Bronchial epithelial cell (primary cell): ENCODE measurements at regions not wholly inside any gene's neighbourhood (a gene's known extent, or its start where the extent isn't known, plus 50 kb on each side); places are given as distances from the start of the nearest gene placed in this dataset.

Experiments
- DNase-seq: peaks from one replicate; pipeline ENCODE4 v3.0.0-alpha.2; 2010; ENCODE audit warnings: low read depth
- FAIRE-seq: peaks from 2 replicates; lab custom pipeline; 2011; peaks lifted over from hg19 to GRCh38; lab: Jason Lieb, UNC
- H3K27me3 ChIP-seq: 2 replicates; pipeline ENCODE4 v1.5.1; 2011; ENCODE audit warnings: low read length; ENCODE audit not compliant: control insufficient read depth, insufficient read depth
- H3K36me3 ChIP-seq: 2 replicates; pipeline ENCODE4 v1.5.1; 2011; ENCODE audit warnings: low read length; ENCODE audit not compliant: control insufficient read depth, insufficient read depth
- H3K4me3 ChIP-seq: 2 replicates; pipeline ENCODE4 v1.5.1; 2011; ENCODE audit warnings: mild to moderate bottlenecking, low read depth, low read length, control low read depth
- CTCF ChIP-seq: IDR thresholded peaks from 2 replicates; pipeline ENCODE4 v1.5.1; 2011; ENCODE audit warnings: mild to moderate bottlenecking, moderate library complexity, low read length, control low read depth, inconsistent platforms; ENCODE audit not compliant: insufficient read depth, severe bottlenecking

GRCh38 chr4:141840299-141840986, 204.1 kb downstream of the IL15 start:
- FAIRE-seq, result no peak
- DNase-seq, result no peak
- H3K36me3 ChIP-seq, result no peaks in the 10 kb centered on the region
- TF ChIP-seq CTCF, result no peak
- no peaks in the 10 kb centered on the region for H3K27me3 ChIP-seq
- no peak overlapping the region for H3K4me3 ChIP-seq

- Histone ChIP-seq H3K4me3 (no peak overlapping the region), H3K36me3 (no peaks in the 10 kb centered on the region), H3K27me3 (no peaks in the 10 kb centered on the region)
- DNase-seq (no peak), FAIRE-seq (no peak)
- no peak for TF ChIP-seq CTCF
Observed at GRCh38 chr4:141843136-141843535, 206.8 kb downstream of the IL15 start.

GRCh38 chr4:141845901-141846300, 209.5 kb downstream of the IL15 start:
- no peak for FAIRE-seq

GRCh38 chr4:141849367-141849766, 213.0 kb downstream of the IL15 start:
- Histone ChIP-seq H3K27me3 (no peaks in the 10 kb centered on the region), H3K4me3 (no peak overlapping the region), H3K36me3 (no peaks in the 10 kb centered on the region)
- no peak for DNase-seq
- FAIRE-seq, result no peak
- TF ChIP-seq CTCF, result no peak

More at GRCh38 chr4:141845901-141846300, 209.5 kb downstream of the IL15 start:
- H3K36me3 ChIP-seq, result no peaks in the 10 kb centered on the region
- no peaks in the 10 kb centered on the region for H3K27me3 ChIP-seq
- no peak for TF ChIP-seq CTCF
- H3K4me3 ChIP-seq, result no peak overlapping the region
- DNase-seq, result peak; percentile 49

GRCh38 chr4:141849778-141850177, 213.4 kb downstream of the IL15 start:
- Histone ChIP-seq H3K4me3 (no peak overlapping the region), H3K27me3 (no peaks in the 10 kb centered on the region), H3K36me3 (no peaks in the 10 kb centered on the region)
- no peak for FAIRE-seq
- TF ChIP-seq CTCF, result no peak
- no peak for DNase-seq
